ENCODE measurements at regions not wholly inside any gene's neighbourhood (a gene's known extent, or its start where the extent isn't known, plus 50 kb on each side); places are given as distances from the start of the nearest gene placed in this dataset.

GRCh38 chr3:150213577-150213976, 194.5 kb upstream of the TSC22D2 start:
- no peak for DNase-seq

GRCh38 chr3:150210461-150211110, 197.5 kb upstream of the TSC22D2 start:
- no peak for DNase-seq

- DNase-seq = no peak
Observed at GRCh38 chr3:150203273-150203672, 204.8 kb upstream of the TSC22D2 start.

GRCh38 chr3:150202711-150203110, 205.4 kb upstream of the TSC22D2 start:
- no peak for DNase-seq

GRCh38 chr3:150194957-150195356, 213.1 kb upstream of the TSC22D2 start:
- no peak for DNase-seq

- no peak for DNase-seq
Observed at GRCh38 chr3:150194513-150194912, 213.6 kb upstream of the TSC22D2 start.

GRCh38 chr3:150184426-150185071, 213.9 kb upstream of the PFN2 start:
- no peak for DNase-seq

GRCh38 chr3:150183678-150184425, 213.2 kb upstream of the PFN2 start:
- DNase-seq = peak; percentile 57

- no peak for DNase-seq
Observed at GRCh38 chr3:150180334-150180733, 209.6 kb upstream of the PFN2 start.

- DNase-seq = no peak
Observed at GRCh38 chr3:150179330-150179729, 208.6 kb upstream of the PFN2 start.

GRCh38 chr3:150177673-150178381, 207.1 kb upstream of the PFN2 start:
- no peak for DNase-seq

- no peak for DNase-seq
Observed at GRCh38 chr3:150174179-150174578, 203.5 kb upstream of the PFN2 start.

- DNase-seq = no peak
Observed at GRCh38 chr3:150172356-150172755, 201.7 kb upstream of the PFN2 start.

- DNase-seq = no peak
Observed at GRCh38 chr3:150170852-150171520, 200.3 kb upstream of the PFN2 start.

- no peak for DNase-seq
Observed at GRCh38 chr3:150169330-150169940, 198.7 kb upstream of the PFN2 start.

- DNase-seq = no peak
Observed at GRCh38 chr3:150168698-150169097, 198.0 kb upstream of the PFN2 start.

- DNase-seq = no peak
Observed at GRCh38 chr3:150165396-150166094, 194.8 kb upstream of the PFN2 start.

- no peak for DNase-seq
Observed at GRCh38 chr3:150161011-150161410, 190.3 kb upstream of the PFN2 start.

- DNase-seq = no peak
Observed at GRCh38 chr3:150158943-150159625, 188.4 kb upstream of the PFN2 start.

- DNase-seq = no peak
Observed at GRCh38 chr3:150152567-150152966, 181.9 kb upstream of the PFN2 start.

GRCh38 chr3:150150633-150151032, 179.9 kb upstream of the PFN2 start:
- no peak for DNase-seq
